Activated T-cell treated with anti-CD3 and anti-CD28 coated beads for 4 hours (primary cell): ENCODE measurements at regions not wholly inside any gene's neighbourhood (a gene's known extent, or its start where the extent isn't known, plus 50 kb on each side); places are given as distances from the start of the nearest gene placed in this dataset.

Source experiments
- DNase-seq: peaks from one replicate; pipeline ENCODE4 v3.0.0-alpha.2; 2020

DNA sequence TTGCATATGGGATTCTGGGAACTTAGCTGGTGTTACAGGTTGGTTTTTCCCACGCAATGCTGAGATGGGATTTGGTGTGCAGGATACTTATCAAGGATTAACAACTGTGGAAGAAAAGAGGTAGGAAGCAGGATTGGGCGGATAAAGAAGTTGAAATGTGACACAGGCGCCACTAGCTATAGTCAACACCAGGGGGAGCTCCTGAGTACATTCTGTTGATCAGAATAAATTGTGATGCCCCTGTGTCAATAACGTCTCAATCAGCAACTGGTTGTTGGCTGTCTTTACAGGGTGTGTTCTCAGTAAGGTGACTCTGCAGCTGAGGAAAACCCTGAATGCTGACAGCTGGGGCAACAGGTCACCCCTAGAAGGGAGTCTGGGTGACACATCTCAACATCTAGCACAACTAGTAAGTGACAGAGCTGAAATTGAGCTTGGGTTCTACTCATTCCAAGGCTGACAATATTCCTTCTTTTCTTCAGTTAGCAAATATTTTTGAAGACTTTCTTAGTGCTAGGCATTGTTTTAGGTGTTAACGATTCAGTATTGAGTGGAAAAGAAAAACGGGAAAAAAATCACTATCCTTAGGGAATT lies 143.0 kb downstream of the ARL6IP6 start:
- DNase-seq, result no peak

DNA sequence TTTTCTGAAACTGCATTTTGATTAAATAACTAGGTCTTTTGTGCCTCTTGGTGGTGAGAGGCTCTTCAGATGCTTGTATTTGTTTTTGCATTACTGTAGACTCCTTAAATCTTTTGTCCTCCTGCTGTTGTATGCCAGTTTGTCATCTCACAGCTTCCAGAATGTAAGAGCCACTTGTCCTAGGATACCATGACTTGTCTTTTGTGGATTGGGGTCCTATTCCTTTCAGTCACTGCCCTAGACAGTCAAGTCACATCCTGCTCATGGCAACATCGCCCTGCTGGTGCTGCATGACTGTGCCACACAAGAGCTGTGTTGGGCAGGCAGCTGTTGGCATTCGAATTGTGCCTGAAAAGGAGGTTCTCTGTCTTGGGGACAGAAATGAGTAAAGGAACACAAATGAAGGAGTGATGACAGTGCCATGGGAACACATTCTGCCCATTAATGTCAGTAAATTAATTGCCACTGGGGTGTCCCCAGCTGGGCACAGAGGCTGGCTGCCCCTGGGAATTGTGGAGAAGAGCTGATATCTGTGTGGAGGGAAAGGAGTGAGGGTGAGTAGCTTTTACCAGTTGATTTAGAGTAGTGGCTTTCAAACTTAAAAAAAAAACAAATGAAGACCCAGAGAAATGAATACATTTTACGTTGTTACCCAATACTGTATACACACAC lies 140.3 kb downstream of the ARL6IP6 start:
- no peak for DNase-seq

DNA sequence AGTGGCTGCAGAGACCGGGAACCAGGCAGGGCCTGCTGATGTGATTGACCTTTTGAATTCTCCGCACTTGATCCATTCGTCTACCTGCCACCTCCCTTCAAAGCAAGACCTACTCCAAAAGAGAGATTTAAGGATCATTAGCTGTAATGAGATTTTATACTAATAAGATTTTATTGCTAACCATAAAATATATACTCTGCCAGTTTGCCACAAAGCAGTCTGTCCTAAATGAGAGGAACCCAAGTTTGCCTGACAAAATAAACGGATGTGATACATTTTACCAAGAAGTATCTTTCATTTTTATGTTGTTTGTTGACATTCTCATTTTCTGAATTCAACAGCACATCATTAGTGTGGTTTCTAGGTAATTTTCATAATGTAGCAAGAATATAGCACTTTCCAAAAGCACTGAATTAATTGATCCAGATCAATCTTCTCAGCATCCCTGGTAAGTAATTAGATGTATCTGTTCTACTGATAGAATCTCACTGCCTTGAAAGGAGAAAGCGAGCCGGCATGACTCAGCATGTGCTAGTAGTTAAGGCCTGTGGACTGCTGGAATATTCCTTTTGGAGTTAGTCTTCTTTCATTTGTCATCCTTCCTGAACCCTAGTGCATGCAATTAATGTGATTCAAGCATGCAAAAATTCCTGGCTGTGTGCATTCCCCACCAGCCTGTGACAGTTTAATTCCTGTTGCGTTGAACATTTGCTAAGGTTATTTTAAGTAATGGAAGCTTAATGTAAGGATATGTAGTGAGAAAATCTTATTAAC lies 128.5 kb downstream of the ARL6IP6 start:
- DNase-seq, result no peak

DNA sequence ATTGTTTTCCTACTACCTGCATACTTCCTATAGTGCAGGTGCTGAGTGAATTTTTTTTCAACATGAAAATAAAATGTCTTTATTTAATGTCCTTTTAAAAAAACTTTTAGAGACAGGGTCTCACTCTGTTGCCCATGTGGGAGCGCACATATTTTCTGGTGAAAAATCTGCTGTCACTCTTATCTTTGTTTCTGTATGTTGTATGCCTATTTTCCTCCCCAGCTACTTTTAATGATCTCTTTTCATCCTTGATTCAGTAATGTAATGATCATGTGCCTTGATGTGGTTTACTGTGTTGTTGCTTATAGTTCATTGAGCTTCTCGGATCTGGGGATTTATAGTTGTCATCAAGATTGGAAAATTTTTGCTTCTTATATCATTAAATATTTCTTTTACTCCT lies 117.3 kb downstream of the ARL6IP6 start:
- DNase-seq, result no peak

DNA sequence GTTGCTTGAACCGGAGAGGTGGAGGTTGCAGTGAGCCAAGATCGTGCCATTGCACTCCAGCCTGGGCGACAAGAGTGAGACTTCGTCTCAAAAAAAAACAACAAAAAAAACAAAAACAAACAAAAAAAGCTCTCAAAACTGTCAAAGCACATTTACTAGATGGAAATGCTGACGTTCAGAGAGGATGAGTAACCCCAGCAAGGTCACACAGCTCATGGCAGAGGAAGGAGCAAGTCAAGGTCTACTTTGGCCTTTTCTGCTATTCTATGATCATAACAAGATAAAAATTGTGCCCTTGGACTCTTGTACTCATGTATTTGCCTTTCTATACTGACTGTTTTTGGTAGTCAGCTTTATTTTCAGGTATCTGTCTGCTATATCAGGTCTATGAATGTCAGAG lies 109.5 kb downstream of the ARL6IP6 start:
- no peak for DNase-seq

DNA sequence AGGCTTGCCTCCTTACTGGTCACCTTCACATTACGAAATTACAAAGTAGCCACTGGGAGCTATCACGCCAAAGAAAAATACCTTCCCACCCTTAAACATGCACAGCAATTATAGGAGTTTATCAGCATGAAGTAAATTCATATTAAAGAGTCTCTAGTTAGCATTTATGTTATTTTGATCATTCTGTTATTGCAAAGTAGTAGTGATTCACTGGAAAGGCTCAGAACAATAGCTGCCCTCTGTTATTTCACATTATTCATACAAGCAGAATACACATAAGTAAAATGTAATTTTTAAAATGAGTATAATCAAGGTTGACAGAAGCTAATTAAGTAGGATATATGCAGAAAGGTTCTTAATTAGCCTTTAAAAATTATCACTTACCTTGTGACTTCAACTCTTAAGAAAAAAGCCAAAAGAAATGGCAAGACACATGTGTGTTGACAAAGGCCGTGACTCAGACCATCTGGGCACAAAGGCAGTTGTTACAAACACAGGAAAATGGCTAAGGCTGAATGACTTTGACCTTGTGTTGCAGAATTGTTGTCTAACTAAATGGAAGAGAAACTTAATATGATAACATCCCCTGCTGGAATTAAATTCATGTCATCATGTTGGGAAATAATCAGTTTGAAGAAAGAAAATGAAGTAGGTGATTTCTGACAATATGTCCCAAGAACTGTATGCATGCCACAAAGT lies 108.3 kb downstream of the ARL6IP6 start:
- DNase-seq, result no peak

DNA sequence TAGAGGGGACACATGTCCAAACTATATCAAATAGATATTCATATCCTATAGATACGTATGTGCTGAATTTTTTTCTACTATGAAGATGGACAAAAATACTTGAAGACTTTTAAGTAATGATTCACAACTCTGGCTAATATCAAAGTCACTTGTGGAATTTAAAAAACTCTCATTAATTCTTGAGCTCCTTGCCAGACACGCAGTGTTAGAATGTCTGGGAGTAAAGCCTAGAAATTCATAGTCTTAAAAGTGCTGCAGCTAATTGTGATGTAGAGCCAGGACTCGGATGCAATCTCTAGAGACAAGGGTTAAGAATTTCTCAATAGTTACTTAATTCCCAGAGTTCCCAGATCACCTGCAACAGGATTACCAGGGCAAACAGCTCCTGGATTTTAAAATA lies 107.4 kb downstream of the ARL6IP6 start:
- no peak for DNase-seq

DNA sequence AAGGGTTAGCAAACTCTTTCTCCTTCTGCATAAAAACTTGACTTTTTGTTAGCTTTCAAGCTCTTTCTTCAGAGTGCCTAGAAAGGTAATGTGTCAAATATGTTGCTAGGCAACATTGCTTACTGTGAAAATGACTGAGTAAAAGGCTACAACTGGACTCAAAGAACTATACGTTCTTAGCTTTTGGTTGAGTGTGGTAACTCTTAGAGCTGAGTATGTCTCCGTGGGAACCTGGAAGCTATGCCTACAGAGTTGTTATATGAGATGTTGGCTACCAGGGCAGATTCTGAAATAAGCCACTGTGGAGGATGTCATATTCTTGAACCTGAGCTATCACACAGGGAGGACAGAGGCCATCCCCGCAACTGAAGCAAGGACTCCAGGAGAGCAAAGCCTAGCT lies 105.5 kb downstream of the ARL6IP6 start:
- DNase-seq, result no peak

DNA sequence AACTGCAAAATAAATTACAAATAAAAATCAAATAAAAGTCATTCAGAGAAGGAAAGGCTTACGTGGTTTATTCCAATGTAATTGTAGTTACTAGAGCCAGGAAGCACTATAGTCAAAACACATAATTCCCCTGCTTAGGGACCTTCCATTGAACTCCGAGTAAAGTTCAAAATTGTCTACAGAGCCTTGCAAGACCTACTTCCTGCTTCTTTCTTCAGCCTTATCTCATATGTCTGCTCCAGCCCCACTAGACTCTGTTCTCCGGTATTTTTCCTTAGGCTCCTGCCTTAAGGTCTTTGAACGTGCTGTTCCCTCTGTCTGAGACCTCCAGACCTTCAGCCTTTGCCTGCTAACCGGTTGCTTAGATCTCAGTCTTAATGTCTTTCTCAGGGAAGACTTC lies 104.3 kb downstream of the ARL6IP6 start:
- no peak for DNase-seq

DNA sequence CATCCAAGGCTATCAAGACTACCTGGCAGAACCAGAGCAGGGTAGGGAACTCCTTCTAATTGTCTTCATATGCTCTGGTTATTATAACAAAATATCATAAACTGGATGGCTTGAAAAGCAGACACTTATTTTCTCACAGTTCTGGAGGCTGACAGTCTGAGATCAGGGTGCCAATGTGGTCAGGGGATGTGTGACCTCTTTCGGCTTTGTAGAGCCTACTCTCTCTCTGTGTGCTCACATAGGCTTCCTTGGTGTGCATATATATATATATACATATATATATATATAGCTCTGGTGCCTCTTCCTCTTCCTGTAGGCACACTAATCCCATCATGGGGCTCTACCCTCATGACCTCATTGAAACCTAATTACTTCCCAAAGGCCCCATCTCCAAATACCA lies 101.6 kb downstream of the ARL6IP6 start:
- DNase-seq, result no peak

DNA sequence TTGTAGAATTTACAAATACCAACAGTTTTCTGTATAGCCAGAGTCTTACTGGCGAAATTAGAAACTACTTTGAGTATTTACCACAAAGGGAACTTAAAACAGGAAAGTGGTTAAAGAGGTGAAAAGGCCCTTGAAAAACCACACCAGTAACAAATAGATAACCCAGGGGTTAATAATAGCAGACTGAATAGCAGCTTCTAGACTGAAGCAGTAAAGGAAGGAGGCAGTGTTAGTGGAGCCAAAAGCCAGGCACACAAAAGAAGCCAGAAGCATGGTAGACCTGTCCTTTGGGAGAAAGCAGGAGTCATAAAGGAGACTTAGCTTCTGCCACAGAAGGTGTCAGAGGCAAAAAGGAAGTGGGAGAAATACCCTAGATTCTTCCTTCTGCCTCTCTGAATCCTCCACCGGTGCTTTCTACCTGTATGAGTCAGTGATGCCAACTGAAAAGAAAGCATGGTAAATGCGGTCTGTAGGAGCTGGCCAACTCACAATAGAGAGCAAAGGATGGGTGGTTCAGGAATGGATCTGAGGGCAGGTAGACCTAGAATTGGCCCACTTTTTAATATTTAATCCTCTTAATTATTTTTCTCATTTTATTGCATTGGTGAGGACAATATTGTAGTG lies 97.3 kb downstream of the ARL6IP6 start:
- DNase-seq, result no peak

DNA sequence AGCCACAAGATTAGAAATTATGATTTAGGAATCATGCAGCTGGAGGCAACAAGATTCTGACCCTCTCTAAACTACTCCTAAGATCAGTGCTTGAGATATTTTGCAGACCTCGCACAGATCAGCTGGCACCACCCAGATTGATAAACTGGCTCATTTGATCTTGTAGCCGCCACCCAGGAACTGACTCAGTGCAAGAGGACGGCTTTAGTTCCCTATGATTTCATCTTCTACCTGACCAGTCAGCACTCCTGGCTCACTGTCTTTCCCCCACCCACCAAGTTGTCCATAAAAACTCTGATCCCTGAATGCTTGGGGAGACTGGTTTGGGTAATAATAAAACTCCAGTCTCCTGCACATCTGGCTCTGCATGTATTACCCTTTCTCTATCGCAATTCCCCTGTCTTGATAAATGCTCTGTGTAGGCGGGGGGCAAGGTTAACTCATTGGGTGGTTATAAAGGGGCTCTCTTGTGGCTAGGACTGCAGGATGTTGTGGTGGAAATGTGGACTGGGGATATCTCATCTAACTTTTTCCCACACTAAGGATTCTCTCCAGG lies 96.1 kb downstream of the ARL6IP6 start:
- no peak for DNase-seq

DNA sequence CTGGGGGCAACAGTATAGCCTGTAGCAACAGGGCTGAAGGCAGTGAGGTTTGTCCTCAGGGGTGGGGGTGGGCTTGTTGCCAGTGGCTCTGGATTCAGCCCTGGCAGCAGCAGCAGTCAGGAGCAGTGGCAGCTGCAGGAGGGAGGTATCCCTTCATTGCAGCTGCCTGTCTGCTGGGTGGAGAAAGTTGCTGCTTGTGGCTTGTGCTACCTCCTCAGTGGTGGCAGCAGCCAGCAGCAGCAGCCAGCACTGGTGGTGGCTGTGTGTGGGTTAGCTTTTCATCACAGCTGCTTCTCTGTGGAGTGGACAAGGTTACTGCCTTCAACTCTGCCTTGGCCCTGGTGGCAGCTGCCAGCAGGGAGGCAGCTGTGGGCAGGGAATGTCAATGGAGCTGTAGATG lies 94.9 kb downstream of the ARL6IP6 start:
- DNase-seq, result no peak
